LNCAP (cell line): ENCODE measurements at regions not wholly inside any gene's neighbourhood (a gene's known extent, or its start where the extent isn't known, plus 50 kb on each side); places are given as distances from the start of the nearest gene placed in this dataset.

Experiments
- CTCF ChIP-seq: fragments of 450-650 bp; IDR thresholded peaks from 2 replicates; pipeline ENCODE4 v1.5.1; 2017; ENCODE audit warnings: mild to moderate bottlenecking

DNA sequence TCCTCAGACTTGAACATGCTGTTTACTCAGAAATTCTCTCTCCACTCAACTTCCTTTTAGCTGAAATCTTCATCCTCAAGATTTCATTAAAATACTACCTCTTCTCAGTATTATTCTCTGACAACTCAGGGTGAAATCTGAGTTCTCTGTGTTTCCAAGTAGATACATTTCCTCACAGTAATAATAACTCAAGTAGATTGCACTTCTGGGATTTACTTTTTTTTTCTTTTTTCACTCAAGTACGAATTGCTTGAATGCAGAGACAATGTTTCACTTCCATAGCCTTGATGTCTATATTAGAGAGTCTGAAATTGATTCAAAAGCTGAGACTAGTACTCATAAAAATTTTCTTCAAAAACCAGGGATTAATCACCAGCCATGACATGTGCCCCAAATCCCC lies 166.4 kb downstream of the SLITRK5 start:
- no peak for TF ChIP-seq CTCF

DNA sequence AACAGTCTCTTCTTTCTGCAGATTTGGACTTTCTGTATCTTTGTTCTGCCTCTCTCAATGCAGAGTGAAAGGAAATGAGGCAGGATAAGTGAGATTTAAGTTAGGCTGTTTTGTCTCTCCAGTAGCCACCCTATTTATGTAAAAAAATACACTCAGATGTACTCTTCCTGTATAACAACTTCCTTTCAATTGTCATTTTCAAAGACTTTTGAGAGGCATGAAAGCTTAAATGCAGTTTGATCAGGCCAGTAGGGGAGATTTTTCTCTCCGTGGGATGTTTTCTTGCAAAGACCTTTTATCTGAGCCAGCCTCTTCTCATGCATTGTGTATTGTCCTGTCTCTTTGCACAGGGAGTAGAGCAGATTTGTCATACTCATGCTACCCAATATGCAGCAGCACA lies 166.8 kb downstream of the SLITRK5 start:
- TF ChIP-seq CTCF: no peak

DNA sequence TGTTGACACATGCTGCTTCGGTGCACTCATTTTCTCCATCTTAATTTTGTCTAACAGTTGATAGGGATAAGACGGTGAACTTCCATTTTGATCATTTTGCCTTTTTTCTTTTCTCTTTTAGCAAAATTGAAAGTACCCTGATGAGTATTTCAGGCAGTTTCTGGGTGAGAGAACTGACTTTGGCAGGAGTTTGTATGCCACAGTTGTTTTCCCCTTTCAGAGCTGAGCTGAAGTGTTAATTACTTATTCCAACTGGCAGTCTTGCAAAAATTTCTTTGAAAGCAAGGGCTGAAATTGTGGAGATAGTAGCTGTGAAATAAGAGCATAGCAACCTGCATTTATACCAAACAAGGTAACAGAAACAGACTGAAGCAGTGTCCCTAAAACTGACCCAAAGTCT lies 180.2 kb downstream of the SLITRK5 start:
- TF ChIP-seq CTCF: no peak

- TF ChIP-seq CTCF: no peak
These were observed 184.4 kb downstream of the SLITRK5 start for GRCh38 chr13:87855553-87855952.

- TF ChIP-seq CTCF: no peak
These were observed 188.1 kb downstream of the SLITRK5 start for GRCh38 chr13:87859261-87859660.

- no peak for TF ChIP-seq CTCF
These were observed 196.3 kb downstream of the SLITRK5 start for GRCh38 chr13:87867426-87867825.

GRCh38 chr13:87868731-87869130 lies 197.6 kb downstream of the SLITRK5 start:
- no peak for TF ChIP-seq CTCF

DNA sequence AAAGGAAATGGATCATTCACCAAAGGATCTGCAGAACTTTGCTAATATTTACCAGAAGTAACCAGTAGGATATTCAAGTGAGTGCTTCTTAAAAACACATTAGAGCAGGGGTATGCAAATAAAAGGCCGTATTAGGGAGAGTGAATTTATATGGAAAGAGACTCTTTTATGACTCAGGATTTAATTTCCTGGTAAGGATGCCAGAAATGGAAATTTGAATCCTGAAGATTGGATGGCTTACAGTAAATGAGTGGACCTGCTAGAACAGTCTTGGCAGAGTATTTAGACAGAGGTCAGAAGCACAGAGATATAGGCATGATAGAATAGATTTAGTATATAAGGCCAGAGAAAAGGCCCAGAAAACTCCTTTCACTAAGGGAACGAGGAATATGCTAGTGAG lies 201.6 kb downstream of the SLITRK5 start:
- no peak for TF ChIP-seq CTCF
